GM12891 (cell line): ENCODE measurements at regions not wholly inside any gene's neighbourhood (a gene's known extent, or its start where the extent isn't known, plus 50 kb on each side); places are given as distances from the start of the nearest gene placed in this dataset.

Experiments used
- POLR2AphosphoS5 ChIP-seq: IDR thresholded peaks from 2 replicates; pipeline ENCODE4 v1.6.1; 2011; ENCODE audit warnings: low read depth, low read length, control low read depth
- SPI1 ChIP-seq: IDR thresholded peaks from 2 replicates; pipeline ENCODE4 v1.6.1; 2011; ENCODE audit warnings: low read depth, low read length, control low read depth

GRCh38 chr7:68218461-68218860, 1221.8 kb downstream of the TYW1 start:
- TF ChIP-seq POLR2AphosphoS5 = no peak
- no peak for TF ChIP-seq SPI1
